ENCODE measurements at regions not wholly inside any gene's neighbourhood (a gene's known extent, or its start where the extent isn't known, plus 50 kb on each side); places are given as distances from the start of the nearest gene placed in this dataset.

GRCh38 chr3:73284472-73284871 lies 223.0 kb downstream of the EBLN2 start:
- peak in 5 of 8 experiments; percentile 50 to 70 (median 62) for ATAC-seq (replicated peaks in 6 of 8)
- in situ Hi-C loops (cut with MboI; ENCODE audit: low pct_unique_long_range_greater_than_20kb in 2 of 9, low sequenced_read_pairs in 9 of 9, unreplicated experiment in 9 of 9) = no loop called here
- 20 to 84% (median 56%) methylated on average over 1 to 9 of the region's 9 CpGs for WGBS, 10 experiments
- peaks cover 0 to 10% of the 10 kb centered on the region in 2 donors for H3K4me1 ChIP-seq (replicated peaks in 1 of 2)
- H3K27ac ChIP-seq = no peak overlapping the region
- no peak overlapping the region for H3K4me3 ChIP-seq

DNA sequence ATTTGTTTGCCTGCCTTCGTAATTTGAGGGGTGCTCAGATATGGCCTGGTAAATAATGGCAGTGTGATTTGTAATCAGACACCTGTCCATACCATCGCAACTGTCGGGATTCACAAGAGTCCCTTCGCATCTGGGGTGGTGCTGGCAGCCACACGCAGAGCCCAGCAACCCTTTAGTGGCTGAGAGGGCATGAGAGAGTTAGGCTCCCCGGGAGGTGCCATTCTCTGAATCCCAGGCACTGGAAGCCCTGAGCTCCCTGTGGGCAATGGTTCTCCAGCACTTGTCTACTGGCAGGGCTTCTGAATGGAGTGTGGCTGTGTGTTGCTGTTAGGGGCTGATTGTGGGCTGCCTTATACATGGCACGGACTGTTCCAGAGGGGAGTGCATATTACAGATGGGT lies 230.1 kb downstream of the EBLN2 start:
- in situ Hi-C loops (cut with MboI; ENCODE audit: low pct_unique_long_range_greater_than_20kb in 2 of 9, low sequenced_read_pairs in 9 of 9, unreplicated experiment in 9 of 9) = no loop called here
- peaks cover 10 to 20% of the 10 kb centered on the region in 2 donors for H3K4me1 ChIP-seq (replicated peaks in 1 of 2)
- H3K4me3 ChIP-seq = no peak overlapping the region
- ATAC-seq (replicated peaks in 6 of 8) = no peak
- H3K27ac ChIP-seq = no peak overlapping the region
- WGBS, 10 experiments = 60 to 100% (median 88%) methylated on average over 1 to 5 of the region's 7 CpGs; no CpG with 5 or more reads in 1 of the 10 experiments

- 11 to 94% (median 79%) methylated on average over 2 to 4 of the region's 4 CpGs; no CpG with 5 or more reads in 1 of the 10 experiments for WGBS, 10 experiments
- Histone ChIP-seq H3K27ac (no peak overlapping the region), H3K4me1 (replicated peaks in 1 of 2) (peaks cover 10 to 27% of the 10 kb centered on the region in 2 donors), H3K4me3 (no peak overlapping the region)
- no peak for ATAC-seq (replicated peaks in 6 of 8)
- in situ Hi-C loops (cut with MboI; ENCODE audit: low pct_unique_long_range_greater_than_20kb in 2 of 9, low sequenced_read_pairs in 9 of 9, unreplicated experiment in 9 of 9) = no loop called here
These were observed 230.8 kb downstream of the EBLN2 start for GRCh38 chr3:73292220-73292619.

- in situ Hi-C loops (cut with MboI; ENCODE audit: low pct_unique_long_range_greater_than_20kb in 2 of 9, low sequenced_read_pairs in 9 of 9, unreplicated experiment in 9 of 9) = no loop called here
- Histone ChIP-seq H3K4me1 (replicated peaks in 1 of 2) (peaks cover 30 to 50% of the 10 kb centered on the region in 2 donors), H3K27ac (no peak overlapping the region), H3K4me3 (no peak overlapping the region)
- WGBS, 10 experiments = 50 to 75% (median 63%) methylated on average over 2 to 5 of the region's 8 CpGs; no CpG with 5 or more reads in 5 of the 10 experiments
- ATAC-seq (replicated peaks in 6 of 8) = no peak
These were observed 233.1 kb downstream of the EBLN2 start for GRCh38 chr3:73294537-73294936.

DNA sequence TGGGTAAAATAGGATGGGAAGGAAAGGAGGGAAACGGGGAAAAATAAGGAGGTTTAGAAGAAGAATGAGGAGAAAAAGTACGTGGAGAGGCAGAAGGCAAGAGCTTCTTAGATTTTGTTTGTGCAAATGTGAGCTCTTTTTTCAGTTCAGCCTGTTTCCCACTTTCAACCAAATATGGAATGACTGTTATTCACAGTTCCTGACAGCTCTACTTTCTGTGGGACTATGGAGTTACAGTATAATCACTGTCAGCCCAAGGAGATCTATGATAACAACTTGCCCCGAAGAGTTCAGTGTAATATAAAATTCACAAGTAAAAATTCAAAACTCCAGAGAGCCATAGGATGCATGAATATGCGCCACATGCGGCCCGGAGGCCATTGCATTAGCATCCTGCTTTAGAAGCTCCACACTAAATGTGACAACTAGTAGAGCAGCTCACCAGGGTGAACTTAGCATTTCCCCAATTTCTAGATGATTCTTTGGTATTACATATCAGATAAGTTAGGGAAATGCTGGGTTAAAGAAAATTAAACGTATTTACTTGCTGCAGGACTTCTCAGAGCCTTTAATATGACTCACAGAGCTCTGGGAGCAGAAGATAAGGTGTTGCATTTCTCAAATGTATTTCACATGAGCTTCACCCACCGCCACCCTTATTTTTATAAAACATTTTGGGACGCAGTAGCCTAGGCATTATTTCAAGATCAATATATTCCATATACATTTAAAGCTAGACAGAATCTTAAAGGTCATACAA lies 234.6 kb downstream of the EBLN2 start:
- Histone ChIP-seq H3K27ac (no peak overlapping the region), H3K4me1 (replicated peaks in 1 of 2) (peaks cover 35 to 62% of the 10 kb centered on the region in 2 donors), H3K4me3 (no peak overlapping the region)
- in situ Hi-C loops (cut with MboI; ENCODE audit: low pct_unique_long_range_greater_than_20kb in 2 of 9, low sequenced_read_pairs in 9 of 9, unreplicated experiment in 9 of 9) = no loop called here
- 27 to 92% (median 75%) methylated on average over 3 to 9 of the region's 9 CpGs for WGBS, 10 experiments
- peak in 5 of 8 experiments; percentile 19 to 97 (median 85) for ATAC-seq (replicated peaks in 6 of 8)

- Histone ChIP-seq H3K4me3 (no peak overlapping the region), H3K4me1 (replicated peaks in 1 of 2) (peaks cover 35 to 62% of the 10 kb centered on the region in 2 donors), H3K27ac (no peak overlapping the region)
- WGBS, 10 experiments = 63 to 100% (median 89%) methylated on average over 1 to 5 of the region's 5 CpGs; no CpG with 5 or more reads in 2 of the 10 experiments
- in situ Hi-C loops (cut with MboI; ENCODE audit: low pct_unique_long_range_greater_than_20kb in 2 of 9, low sequenced_read_pairs in 9 of 9, unreplicated experiment in 9 of 9) = no loop called here
- no peak for ATAC-seq (replicated peaks in 6 of 8)
These were observed 235.4 kb downstream of the EBLN2 start for GRCh38 chr3:73296859-73297258.

- Histone ChIP-seq H3K4me1 (replicated peaks in 1 of 2) (peaks cover 35 to 63% of the 10 kb centered on the region in 2 donors), H3K27ac (peak overlapping the region in 1 of 2 donors; percentile 55), H3K4me3 (no peak overlapping the region)
- in situ Hi-C loops (cut with MboI; ENCODE audit: low pct_unique_long_range_greater_than_20kb in 2 of 9, low sequenced_read_pairs in 9 of 9, unreplicated experiment in 9 of 9) = no loop called here
- ATAC-seq (replicated peaks in 6 of 8) = peak; percentile 45 to 98 (median 96)
- 3 to 56% (median 41%) methylated on average over 2 to 11 of the region's 11 CpGs for WGBS, 10 experiments
These were observed 237.1 kb downstream of the EBLN2 start for GRCh38 chr3:73298243-73299183.

- in situ Hi-C loops (cut with MboI; ENCODE audit: low pct_unique_long_range_greater_than_20kb in 2 of 9, low sequenced_read_pairs in 9 of 9, unreplicated experiment in 9 of 9) = no loop called here
- Histone ChIP-seq H3K4me1 (replicated peaks in 1 of 2) (peaks cover 35 to 65% of the 10 kb centered on the region in 2 donors), H3K27ac (peak overlapping the region in 1 of 2 donors; percentile 55), H3K4me3 (no peak overlapping the region)
- ATAC-seq (replicated peaks in 6 of 8) = no peak
- 66 to 93% (median 80%) methylated on average over 2 to 5 of the region's 5 CpGs for WGBS, 10 experiments
These were observed 237.8 kb downstream of the EBLN2 start for GRCh38 chr3:73299184-73299691.

- peaks cover 0 to 12% of the 10 kb centered on the region in 2 donors for H3K4me1 ChIP-seq (replicated peaks in 1 of 2)
- WGBS, 10 experiments = 20 to 100% (median 55%) methylated on average over 1 to 3 of the region's 5 CpGs; no CpG with 5 or more reads in 4 of the 10 experiments
- peak in 1 of 8 experiments; percentile 34 for ATAC-seq (replicated peaks in 6 of 8)
- no peak overlapping the region for H3K4me3 ChIP-seq
- in situ Hi-C loops (cut with MboI; ENCODE audit: low pct_unique_long_range_greater_than_20kb in 2 of 9, low sequenced_read_pairs in 9 of 9, unreplicated experiment in 9 of 9) = no loop called here
- H3K27ac ChIP-seq = no peak overlapping the region
These were observed 252.9 kb downstream of the EBLN2 start for GRCh38 chr3:73314151-73314951.

DNA sequence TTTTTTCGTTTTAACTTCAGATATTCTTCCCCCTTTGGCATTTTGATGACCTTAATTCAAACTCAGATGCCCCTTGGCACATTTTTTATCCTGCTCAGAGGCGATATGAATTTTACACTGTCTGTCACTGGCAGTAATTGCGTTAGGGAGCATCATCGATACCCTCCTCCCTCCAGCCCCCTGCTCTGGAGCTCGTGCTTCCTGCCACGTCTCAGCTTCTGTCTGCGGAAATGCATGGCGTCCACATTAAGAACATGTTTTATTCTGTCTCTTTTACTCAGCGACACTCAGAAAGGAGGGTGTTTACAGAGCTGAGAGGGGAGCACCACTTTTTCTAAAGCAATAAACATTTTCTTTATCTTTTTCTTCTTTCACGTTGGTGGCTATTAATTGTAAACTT lies 254.2 kb downstream of the EBLN2 start:
- Histone ChIP-seq H3K27ac (no peak overlapping the region), H3K4me1 (replicated peaks in 1 of 2) (peaks cover 0 to 11% of the 10 kb centered on the region in 2 donors), H3K4me3 (no peak overlapping the region)
- peak in 4 of 8 experiments; percentile 41 to 66 (median 58) for ATAC-seq (replicated peaks in 6 of 8)
- 17 to 72% (median 55%) methylated on average over 2 to 10 of the region's 10 CpGs for WGBS, 10 experiments
- in situ Hi-C loops (cut with MboI; ENCODE audit: low pct_unique_long_range_greater_than_20kb in 2 of 9, low sequenced_read_pairs in 9 of 9, unreplicated experiment in 9 of 9) = no loop called here

DNA sequence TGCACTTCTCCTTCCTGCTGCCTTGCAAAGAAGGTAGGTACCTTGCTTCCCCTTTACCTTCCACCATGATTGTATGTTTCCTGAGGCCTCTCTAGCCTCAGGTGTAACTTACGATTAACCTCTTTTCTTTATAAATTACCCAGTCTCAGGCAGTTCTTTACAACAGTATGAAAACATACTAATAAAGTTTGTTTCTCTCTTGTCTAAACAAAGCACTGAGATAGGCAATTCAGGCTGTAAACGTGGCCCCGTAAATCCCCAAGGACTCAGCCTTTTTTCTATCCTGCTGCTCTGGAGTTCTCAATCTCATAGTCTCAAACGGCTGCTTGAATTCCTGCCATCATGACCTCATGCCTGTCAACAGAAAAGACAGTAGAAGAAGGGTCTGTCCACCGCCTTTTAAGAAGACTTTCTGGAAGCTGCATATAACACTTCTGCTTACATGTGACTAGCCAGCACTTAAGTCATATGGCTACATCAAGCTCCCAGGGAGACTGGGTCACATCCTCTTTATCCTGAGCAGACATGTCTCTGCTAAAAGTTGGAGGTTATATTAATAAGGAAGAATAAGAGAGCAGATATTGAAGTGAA lies 257.8 kb downstream of the EBLN2 start:
- Histone ChIP-seq H3K4me1 (replicated peaks in 1 of 2) (peaks cover 4 to 27% of the 10 kb centered on the region in 2 donors), H3K27ac (no peak overlapping the region), H3K4me3 (no peak overlapping the region)
- in situ Hi-C loops (cut with MboI; ENCODE audit: low pct_unique_long_range_greater_than_20kb in 2 of 9, low sequenced_read_pairs in 9 of 9, unreplicated experiment in 9 of 9) = no loop called here
- 29 to 87% (median 64%) methylated on average over 1 to 5 of the region's 5 CpGs for WGBS, 10 experiments
- ATAC-seq (replicated peaks in 6 of 8) = no peak
